ENCODE measurements at regions not wholly inside any gene's neighbourhood (a gene's known extent, or its start where the extent isn't known, plus 50 kb on each side); places are given as distances from the start of the nearest gene placed in this dataset.
"Not testable (repeated sequence)": the region's sequence is repeated elsewhere in the genome, so short reads cannot be mapped to it uniquely, and the experiment has no call there.

- DNase-seq (no peak), ATAC-seq (no peak)
- intact Hi-C loops (cut with DNase I) = no loop called here
These were observed 177.8 kb upstream of the MKLN1 start for GRCh38 chr7:131149840-131150239.

GRCh38 chr7:131151034-131151433 lies 176.6 kb upstream of the MKLN1 start:
- DNase-seq (no peak), ATAC-seq (no peak)
- intact Hi-C loops (cut with DNase I) = no loop called here

GRCh38 chr7:131152766-131153165 lies 174.9 kb upstream of the MKLN1 start:
- intact Hi-C loops (cut with DNase I) = no loop called here
- ATAC-seq = no peak
- no peak for DNase-seq

DNA sequence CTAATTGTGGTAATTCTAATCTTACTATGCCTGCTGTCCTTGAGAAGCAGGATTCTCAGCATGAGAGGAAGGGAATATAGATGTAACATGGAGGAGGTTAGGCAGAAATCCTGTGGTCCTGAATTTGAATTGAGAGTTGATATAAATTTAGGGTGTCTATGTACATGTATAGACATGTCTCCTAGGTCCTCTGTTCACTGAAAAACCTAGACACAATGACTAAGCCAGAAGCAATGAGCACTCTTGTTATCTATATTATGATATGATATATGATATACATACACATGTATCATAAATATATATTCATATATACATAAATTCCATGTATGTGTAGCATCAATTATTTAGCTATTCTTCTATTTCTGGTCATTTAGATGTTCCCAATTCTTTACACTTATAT lies 173.3 kb upstream of the MKLN1 start:
- DNase-seq (no peak), ATAC-seq (no peak)
- intact Hi-C loops (cut with DNase I) = no loop called here

DNA sequence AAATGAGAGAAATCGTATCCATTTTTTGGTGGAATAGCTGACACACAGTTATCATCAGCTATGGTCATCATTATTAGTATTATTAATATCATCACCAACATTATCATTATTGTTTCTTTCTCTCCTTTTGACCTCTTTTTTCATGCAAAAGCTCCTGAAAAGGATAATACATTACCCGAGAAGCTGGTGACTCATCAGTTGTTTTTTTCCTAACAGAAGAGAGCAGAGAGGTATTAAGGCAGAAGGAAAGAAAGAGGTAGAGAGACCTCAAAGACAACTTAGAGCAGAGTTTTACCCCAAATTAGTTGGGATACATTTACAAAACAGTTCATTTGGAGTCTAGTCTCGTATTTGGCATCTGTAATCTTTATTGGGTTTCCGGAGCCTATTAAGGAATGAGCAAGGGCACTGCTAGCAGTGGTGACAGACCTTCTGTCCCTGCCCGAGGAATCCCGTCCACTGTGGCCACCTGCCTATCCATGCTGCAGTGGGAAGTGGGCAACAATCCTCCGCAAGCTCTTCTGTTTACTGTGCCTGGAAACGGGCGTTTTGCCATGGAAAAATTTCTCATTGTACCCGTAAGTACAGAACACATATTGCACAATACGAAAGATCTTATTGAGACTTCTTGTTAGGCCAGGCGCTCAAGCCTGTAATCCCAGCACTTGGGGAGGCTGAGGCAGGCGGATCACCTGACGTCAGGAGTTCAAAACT lies 170.0 kb upstream of the MKLN1 start:
- peak; percentile 23 to 50 for ATAC-seq
- peak; percentile 48 for DNase-seq
- intact Hi-C loops (cut with DNase I) = no loop called here

GRCh38 chr7:131158244-131158636 lies 169.4 kb upstream of the MKLN1 start:
- DNase-seq; intact Hi-C loops (cut with DNase I); ATAC-seq: not testable (repeated sequence)

DNA sequence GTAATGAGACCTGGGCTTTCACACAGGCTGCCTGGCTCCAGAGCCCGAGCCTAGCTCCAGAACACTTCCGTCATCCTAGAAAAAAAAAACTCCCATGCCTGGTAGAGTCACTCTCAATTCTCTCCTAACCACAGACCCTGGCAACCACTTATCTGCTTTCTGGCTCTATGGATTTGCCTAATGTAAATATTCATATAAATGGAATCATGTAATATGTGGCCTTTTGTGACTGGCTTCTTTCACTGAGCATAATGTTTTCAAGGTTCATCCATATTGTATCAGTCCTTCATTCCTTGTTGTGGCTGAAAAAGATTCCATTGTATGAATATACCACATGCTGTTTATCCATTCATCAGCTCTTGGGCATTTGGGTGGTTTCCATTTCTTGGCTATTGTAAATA lies 167.7 kb upstream of the MKLN1 start:
- intact Hi-C loops (cut with DNase I) = no loop called here
- DNase-seq = no peak
- ATAC-seq = no peak

- ATAC-seq (no peak), DNase-seq (no peak)
- intact Hi-C loops (cut with DNase I) = no loop called here
These were observed 166.6 kb upstream of the MKLN1 start for GRCh38 chr7:131161103-131161502.

GRCh38 chr7:131164025-131164925 lies 163.4 kb upstream of the MKLN1 start:
- intact Hi-C loops (cut with DNase I) = no loop called here
- DNase-seq (no peak), ATAC-seq (no peak)

DNA sequence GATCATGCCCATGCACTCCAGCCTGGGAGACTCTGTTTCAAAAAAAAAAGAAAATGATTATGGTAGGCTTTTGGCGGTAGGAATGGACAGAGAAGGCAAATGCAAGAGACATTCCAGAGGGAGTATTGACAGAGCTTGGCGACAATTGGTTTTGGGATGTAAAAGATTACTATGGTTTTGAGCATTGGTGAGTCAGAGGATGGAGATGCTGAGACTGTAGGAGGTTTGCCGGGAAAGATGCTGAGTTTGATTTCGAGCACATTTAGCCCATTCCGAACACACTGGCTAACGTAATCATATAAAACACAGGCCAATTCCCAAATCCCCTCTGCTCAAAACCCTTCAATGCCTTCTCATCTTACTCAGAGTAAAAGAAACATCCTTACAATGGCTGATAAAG lies 161.6 kb upstream of the MKLN1 start:
- intact Hi-C loops (cut with DNase I) = no loop called here
- DNase-seq (no peak), ATAC-seq (no peak)

DNA sequence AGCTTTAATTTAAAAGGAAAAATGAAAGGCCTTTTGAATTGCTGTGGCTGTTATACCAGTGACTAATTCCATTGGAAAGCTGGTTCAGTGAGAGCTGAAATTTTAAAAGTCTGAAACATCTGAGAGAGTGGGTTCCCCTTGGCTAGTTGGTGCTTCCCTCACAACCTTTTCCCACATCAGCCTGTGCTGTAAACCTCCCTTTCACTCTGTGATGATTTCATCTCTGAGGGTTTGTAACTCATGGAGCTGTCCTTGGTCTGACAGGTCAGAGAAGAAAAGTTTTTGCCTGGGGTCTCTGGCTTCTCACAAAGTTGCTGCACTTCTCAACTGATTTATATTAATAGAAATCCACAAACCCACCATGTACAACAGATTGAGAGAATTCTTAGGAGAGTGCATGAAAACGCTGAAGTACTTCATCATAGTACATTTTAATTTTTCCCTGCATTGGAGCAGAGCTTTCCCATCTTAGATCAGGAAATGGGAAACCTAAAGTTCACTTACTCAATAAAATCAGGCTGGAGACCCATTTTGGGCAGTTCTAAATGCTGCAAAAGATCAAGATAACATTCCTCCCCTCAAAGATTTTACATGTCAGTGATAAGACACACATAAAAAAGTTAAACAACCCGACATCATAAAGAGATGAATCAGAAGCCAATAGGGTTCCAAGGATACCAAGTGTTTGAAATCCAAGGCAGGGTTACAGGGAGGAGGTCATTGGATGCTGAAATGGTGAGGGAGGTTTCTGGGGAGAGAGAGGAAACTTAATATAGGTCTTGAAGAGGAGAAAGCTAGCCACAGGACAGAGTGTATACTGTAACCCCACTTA lies 157.0 kb upstream of the MKLN1 start:
- intact Hi-C loops (cut with DNase I) = no loop called here
- ATAC-seq = no peak
- DNase-seq = no peak

DNA sequence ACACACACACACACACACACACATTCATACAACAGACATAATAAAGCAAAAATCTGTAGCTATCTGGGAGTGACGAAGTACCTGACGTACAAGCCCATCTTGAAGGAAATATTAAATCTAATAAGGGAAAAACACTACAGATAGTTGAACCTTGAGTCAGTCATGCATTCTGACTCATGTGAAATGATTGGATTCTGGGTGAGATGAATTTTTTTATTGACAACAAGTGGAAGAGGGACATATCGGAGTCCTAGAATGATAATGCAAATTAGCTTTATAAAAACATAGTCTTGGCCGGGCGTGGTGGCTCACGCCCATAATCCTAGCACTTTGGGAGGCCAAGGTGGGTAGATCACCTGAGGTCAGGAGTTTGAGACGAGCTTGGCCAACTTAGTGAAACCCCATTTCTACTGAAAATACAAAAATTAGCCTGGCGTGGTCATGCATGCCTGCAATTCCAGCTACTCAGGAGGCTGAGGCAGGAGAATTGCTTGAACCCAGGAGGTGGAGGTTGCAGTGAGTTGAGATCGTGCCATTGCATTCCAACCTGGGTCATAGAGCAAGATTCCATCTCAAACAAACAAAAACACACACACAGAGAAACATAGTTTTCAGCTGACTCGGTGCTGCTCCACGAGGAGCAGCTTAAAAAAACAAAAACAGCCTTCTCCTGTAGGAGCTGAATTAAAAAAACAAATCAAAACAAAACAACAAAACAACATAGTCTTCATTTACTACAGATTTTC lies 154.4 kb upstream of the MKLN1 start:
- ATAC-seq = no peak
- intact Hi-C loops (cut with DNase I) = no loop called here
- no peak for DNase-seq

DNA sequence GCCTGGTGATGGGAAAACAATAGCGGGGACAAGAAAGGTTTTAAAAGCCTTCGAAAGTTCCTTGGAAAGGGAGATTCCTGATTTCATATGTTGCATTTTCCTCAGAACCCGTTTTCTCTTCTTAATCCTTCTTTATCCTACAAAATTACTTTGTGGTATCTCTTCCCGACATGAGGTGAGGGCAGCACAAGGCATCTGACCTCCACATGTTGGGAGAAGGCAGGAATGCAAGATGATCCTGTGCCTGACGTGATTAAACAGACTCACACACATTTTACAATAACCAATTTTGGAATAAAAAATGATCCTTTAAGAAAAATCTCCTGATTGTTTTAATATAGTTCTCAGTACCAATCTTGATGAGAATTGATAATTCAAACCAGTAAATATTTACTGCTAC lies 153.3 kb upstream of the MKLN1 start:
- intact Hi-C loops (cut with DNase I) = no loop called here
- ATAC-seq (no peak), DNase-seq (no peak)

DNA sequence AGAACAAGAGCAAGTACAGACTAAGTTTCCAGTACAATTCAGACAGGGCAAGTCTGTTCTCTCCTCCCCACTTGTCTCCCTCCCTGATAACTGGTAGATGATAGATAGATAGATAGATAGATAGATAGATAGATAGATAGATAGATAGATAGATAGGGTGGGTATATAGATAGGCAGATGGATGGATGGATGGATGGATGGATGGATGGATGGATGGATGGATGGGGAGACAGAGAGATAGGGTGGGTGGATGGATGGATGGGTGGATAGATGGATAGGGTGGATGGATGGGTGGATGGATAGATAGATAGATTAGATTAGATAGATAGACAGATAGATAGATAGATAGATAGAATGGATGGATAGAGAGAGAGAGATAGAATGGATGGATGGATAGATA lies 152.8 kb upstream of the MKLN1 start:
- intact Hi-C loops (cut with DNase I) = no loop called here
- DNase-seq (no peak), ATAC-seq (no peak)

GRCh38 chr7:131182446-131183058 lies 145.1 kb upstream of the MKLN1 start:
- no peak for DNase-seq
- ATAC-seq = no peak
- intact Hi-C loops (cut with DNase I) = loop anchor here in 1 of 2 donors (10.0 kb wide), 1 partner anchor 68 kb away; no protein-coding TSS in a partner anchor

DNA sequence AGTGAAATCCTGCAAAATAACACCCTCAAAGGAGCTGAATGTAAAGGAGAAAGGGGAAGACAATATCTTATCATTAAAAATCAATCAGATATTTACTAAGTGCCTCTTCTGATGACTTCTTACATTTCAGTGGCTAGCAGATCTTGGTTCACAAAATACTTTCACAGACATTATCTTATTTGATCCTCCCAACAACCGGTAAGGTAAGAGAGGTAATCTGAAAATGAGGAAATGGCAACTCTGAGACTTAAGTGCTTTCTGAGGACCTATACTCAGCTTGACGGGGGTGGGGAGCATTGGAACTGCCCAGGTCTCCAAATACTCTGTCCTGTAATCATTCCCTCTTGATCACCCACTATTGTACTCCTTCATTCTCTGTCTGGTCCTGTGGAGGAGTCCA lies 144.6 kb upstream of the MKLN1 start:
- intact Hi-C loops (cut with DNase I) = loop anchor here in 1 of 2 donors (10.0 kb wide), 1 partner anchor 68 kb away; no protein-coding TSS in a partner anchor
- DNase-seq = no peak
- ATAC-seq = no peak

DNA sequence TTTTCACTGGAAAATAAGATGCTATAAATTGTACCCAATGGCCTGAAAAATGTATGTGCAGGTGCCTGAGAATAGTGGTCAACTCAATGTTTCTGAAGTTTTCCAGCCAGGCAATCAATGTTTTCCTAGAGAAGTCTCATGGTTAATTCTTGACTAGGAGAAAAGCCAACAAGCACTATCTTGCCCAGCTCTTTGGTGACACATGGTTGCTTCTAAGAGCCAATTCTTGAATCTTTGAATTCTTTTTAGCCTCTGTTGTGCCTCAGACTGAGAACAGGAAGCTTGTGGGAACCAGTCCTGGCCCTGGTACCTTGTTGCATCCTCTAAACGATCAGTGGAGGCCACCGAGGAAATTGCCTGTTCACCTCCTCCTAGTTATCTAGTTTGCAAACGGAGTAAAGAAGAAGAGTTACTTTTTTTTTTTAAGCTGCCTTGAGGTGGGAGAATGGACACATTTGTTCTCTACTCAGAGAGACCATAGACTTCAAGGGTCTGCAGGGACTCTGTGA lies 144.0 kb upstream of the MKLN1 start:
- no peak for DNase-seq
- ATAC-seq = no peak
- intact Hi-C loops (cut with DNase I) = loop anchor here in 1 of 2 donors (10.0 kb wide), 1 partner anchor 69 kb away; no protein-coding TSS in a partner anchor

DNA sequence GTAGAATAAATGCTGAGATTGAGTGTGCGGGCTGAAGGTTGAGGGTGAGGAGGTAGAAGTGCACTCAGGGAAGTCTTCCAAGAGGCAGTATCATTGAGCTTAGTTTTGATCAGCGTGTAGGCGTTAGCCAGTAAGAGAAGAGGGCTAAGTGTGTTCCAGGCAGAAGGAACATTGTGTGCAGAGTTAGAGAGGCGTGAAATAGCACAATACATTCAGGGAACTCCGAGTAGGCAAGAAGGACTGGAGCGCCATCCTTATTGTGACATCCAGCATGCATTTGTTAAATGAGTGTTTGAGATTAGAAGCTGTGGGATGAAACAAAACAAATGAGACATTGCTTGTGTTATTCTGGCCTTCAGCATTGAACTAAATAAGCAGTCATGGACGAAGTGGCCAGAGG lies 140.9 kb upstream of the MKLN1 start:
- ATAC-seq (peak; percentile 82 to 83), DNase-seq (no peak)
- intact Hi-C loops (cut with DNase I) = loop anchor here in 1 of 2 donors (5.0 to 10.0 kb wide), 2 partner anchors 72 to 115 kb away; no protein-coding TSS in a partner anchor
